ENCODE measurements at regions not wholly inside any gene's neighbourhood (a gene's known extent, or its start where the extent isn't known, plus 50 kb on each side); places are given as distances from the start of the nearest gene placed in this dataset.
A peak's percentile ranks its signal among the peaks of the same experiment; 100 is the strongest.

DNA sequence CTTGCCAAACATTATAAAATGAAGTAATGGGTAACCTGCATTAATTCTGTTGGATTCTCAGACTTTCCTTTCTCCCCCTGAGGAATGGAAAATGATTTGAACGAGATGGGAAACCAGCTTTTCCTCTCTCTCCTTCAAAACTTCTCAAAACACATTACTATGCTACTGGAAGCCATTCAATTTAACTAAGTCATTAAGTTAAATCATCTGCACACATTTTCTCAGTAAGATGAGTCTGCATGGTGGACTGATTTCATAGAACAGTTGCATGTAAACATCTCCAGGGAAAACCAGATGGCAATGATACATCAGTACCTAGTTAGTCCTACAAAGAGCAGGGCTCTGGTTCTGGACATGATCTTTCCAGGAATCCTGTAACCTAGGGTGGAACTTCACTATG lies 59.9 kb downstream of the BMP4 start:
- H3K27ac Mint-ChIP-seq, result no peak overlapping the region
- peaks cover 13% of the 10 kb centered on the region in 2 donors for H3K27me3 Mint-ChIP-seq
- no peak overlapping the region for H3K4me3 Mint-ChIP-seq

DNA sequence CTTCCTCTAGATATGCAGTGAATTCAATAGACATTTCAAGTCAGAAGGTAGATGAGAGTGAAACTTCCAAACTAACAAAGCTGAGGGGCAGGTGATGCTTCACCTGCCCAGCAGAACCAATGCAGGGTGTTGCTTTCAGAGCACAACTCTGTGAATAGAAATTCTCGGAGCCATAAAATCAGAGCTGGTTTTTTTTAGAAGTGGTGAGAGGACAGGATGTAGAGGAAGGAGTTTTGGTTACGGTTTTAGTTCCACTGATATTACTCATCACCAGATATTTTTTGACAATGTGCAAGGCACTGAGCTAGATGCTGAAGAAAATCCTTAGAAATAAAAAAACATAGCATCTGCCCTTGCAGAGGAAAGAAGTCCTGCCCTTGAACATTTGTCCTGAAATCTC lies 62.2 kb downstream of the BMP4 start:
- Mint-ChIP-seq H3K27ac (no peak overlapping the region), H3K36me3 (no peaks in the 10 kb centered on the region), H3K27me3 (peaks cover 8 to 17% of the 10 kb centered on the region in 2 donors), H3K4me1 (peaks cover 2 to 8% of the 10 kb centered on the region in 2 donors), H3K4me3 (no peak overlapping the region), H3K9me3 (no peaks in the 10 kb centered on the region)
- no peak for DNase-seq
- peak; percentile 72 to 84 for ATAC-seq (replicated peaks)

More for the DNA sequence above, 59.9 kb downstream of the BMP4 start:
- H3K4me1 Mint-ChIP-seq, result peaks cover 2 to 8% of the 10 kb centered on the region in 2 donors
- DNase-seq (no peak), ATAC-seq (replicated peaks) (no peak)
- no peaks in the 10 kb centered on the region for H3K36me3 Mint-ChIP-seq
- H3K9me3 Mint-ChIP-seq, result no peaks in the 10 kb centered on the region

DNA sequence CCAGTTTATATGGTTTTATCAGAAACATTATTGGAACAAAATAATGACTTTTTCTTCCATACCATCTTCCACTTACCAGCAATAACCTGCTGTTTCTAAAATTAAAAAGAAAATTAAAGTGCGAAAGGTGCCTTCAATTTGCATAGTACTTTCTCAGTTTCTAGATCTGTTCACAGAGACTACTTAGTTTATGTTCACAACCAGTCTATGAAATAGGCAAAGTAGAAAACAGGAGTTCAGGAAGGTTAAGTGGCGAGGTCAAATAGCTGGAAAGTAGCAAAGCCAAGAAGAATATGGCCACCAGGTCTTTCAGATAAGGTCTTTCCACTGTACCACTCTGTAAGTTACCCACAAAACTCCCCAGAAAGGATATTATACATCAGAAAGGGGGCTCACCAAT lies 63.3 kb downstream of the BMP4 start:
- no peak for DNase-seq
- H3K36me3 Mint-ChIP-seq, result no peaks in the 10 kb centered on the region
- peaks cover 2 to 8% of the 10 kb centered on the region in 2 donors for H3K4me1 Mint-ChIP-seq
- no peak for ATAC-seq (replicated peaks)
- no peak overlapping the region for H3K27ac Mint-ChIP-seq
- H3K27me3 Mint-ChIP-seq, result peaks cover 8 to 13% of the 10 kb centered on the region in 2 donors
- no peaks in the 10 kb centered on the region for H3K9me3 Mint-ChIP-seq
- H3K4me3 Mint-ChIP-seq, result no peak overlapping the region

DNA sequence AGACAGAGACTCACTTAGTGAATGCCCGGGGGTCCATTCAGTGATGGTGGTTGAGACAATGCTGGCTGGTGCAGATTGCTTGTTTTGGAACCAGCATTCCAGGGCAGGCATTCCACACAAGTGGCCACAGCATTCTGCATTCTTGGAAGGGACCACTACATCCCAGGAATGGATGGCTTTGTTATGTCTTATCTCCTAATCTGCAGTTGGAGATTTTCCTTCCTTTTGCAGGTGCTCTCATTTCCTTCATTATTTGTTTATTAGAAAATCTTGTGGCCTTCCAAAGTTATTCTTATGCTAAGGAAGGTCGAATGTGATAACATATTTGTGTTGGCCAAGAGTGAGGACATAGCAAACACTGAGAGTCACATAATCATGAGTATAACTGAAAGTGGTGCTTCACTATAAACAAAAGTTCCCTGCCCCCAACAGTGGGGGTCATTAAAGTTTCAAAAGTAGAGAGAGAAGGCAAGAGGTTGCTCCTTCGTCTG lies 66.0 kb downstream of the BMP4 start:
- Mint-ChIP-seq H3K36me3 (no peaks in the 10 kb centered on the region), H3K27me3 (peaks cover 10 to 12% of the 10 kb centered on the region in 2 donors), H3K27ac (no peak overlapping the region), H3K9me3 (peaks cover 4 to 5% of the 10 kb centered on the region in 2 donors), H3K4me1 (peaks cover 2 to 8% of the 10 kb centered on the region in 2 donors), H3K4me3 (no peak overlapping the region)
- DNase-seq (no peak), ATAC-seq (replicated peaks) (no peak)

DNA sequence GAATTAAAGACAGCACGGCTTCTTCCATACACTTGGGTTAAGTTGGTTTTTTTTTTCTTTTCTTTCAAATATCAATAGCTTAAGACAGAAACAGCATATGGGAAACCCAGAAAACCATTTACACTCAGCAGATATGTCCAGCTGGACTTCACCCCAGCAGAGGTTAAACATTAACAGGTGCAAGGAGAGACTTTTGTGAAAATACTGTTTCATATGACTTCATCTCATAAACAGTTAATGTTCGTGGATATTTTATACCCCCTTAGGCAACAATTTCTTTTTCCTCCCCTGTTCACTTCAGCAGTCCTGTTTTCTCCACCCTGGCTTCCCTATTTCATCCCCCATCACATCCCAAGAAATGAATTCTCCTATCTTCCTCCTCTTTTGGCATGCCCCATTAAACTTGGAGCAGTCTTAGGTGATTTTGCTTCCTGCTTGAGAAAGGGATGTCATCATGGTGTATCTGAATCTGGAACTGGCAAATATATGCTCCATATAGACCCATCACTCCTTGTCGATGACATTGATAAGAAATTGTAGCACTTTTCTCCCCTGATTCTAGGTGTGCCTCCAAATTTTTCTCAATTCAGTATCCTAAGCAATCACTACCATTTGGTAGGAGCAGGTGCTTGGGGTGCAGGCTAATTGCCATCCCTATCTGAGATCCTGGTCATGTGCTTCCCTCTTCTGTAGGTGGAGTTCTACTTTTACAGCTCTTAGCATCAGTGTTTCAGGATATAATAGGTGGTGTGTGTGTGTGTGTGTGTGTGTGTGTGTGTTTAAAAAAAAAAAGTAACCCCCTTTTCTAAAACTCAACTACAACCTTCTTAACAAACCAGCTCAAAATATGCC lies 67.9 kb downstream of the BMP4 start:
- Mint-ChIP-seq H3K27me3 (peaks cover 10 to 11% of the 10 kb centered on the region in 2 donors), H3K36me3 (no peaks in the 10 kb centered on the region), H3K4me1 (no peaks in the 10 kb centered on the region), H3K4me3 (no peak overlapping the region), H3K9me3 (peaks cover 4 to 5% of the 10 kb centered on the region in 2 donors), H3K27ac (no peak overlapping the region)
- ATAC-seq (replicated peaks), result no peak
- no peak for DNase-seq

DNA sequence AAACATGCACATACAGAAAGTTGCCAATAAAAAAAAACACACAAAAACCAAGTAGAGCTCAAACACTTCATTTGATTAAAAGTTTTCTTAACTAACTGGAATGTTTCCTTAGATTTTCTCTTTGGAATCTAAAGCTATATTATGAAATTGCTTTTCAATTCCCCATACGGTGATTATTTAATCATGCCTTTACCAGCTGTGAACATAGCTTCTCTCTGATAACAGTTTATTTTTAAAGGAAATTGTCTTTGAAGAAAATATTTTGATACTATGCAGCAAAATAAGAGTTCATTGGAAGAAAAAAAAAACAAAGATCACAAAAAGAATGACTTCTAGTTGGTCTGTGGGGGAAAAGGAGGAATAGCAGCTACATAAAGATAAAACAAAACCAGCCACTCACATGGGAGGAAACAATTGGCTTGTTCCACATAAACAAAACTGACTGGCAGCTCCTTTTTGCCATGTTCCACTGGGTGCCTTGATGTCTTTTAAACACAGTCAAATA lies 71.4 kb downstream of the BMP4 start:
- DNase-seq (no peak), ATAC-seq (replicated peaks) (no peak)
- peaks cover 10 to 11% of the 10 kb centered on the region in 2 donors for H3K27me3 Mint-ChIP-seq
- no peaks in the 10 kb centered on the region for H3K36me3 Mint-ChIP-seq
- peaks cover 4 to 5% of the 10 kb centered on the region in 2 donors for H3K9me3 Mint-ChIP-seq
- no peaks in the 10 kb centered on the region for H3K4me1 Mint-ChIP-seq
- H3K27ac Mint-ChIP-seq, result no peak overlapping the region
- H3K4me3 Mint-ChIP-seq, result no peak overlapping the region

DNA sequence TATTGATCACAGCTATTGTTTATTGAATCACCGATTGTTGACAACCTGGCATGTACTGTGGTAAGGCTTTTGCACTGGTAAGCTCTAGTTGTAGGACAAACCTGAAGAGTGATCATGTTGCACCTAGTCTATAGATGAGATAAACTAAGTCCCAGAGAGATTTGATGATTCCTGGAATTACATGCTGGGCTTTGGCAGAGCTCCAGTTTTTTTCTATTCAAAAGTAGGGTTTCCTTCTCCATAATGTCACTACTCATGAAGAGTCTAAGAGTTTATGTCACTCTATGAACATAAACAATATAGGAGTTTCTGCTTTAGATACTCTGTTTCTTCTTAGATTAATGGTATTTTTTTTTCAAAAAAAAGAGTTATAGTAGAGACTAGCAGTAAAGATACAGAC lies 72.0 kb downstream of the BMP4 start:
- H3K36me3 Mint-ChIP-seq, result no peaks in the 10 kb centered on the region
- H3K27ac Mint-ChIP-seq, result no peak overlapping the region
- H3K4me3 Mint-ChIP-seq, result no peak overlapping the region

DNA sequence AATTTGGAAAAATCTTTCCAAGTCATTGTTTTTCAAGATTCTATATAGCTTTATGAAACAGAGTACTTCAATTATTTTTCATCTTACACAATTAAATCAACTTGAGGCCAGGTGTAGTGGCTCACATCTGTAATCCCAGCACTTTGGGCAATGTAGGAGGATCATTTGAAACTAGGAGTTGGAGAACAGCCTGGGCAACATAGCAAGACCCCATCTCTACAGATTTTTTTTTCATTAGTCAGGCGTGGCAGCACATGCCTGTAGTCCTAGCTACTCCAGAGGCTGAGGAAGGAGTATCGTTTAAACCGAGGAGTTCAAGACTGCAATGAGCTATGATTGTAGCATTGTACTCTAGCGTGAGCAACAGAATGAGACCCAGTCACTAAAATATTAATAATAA lies 72.9 kb downstream of the BMP4 start:
- H3K4me1 Mint-ChIP-seq, result no peaks in the 10 kb centered on the region
- H3K27ac Mint-ChIP-seq, result no peak overlapping the region
- peaks cover 6 to 10% of the 10 kb centered on the region in 2 donors for H3K27me3 Mint-ChIP-seq
- ATAC-seq (replicated peaks) (no peak), DNase-seq (no peak)
- H3K36me3 Mint-ChIP-seq, result no peaks in the 10 kb centered on the region
- no peak overlapping the region for H3K4me3 Mint-ChIP-seq
- H3K9me3 Mint-ChIP-seq, result peaks cover 4 to 5% of the 10 kb centered on the region in 2 donors

More for the DNA sequence above, 72.0 kb downstream of the BMP4 start:
- H3K9me3 Mint-ChIP-seq, result peaks cover 4 to 5% of the 10 kb centered on the region in 2 donors
- peaks cover 8 to 10% of the 10 kb centered on the region in 2 donors for H3K27me3 Mint-ChIP-seq
- DNase-seq (no peak), ATAC-seq (replicated peaks) (no peak)
- H3K4me1 Mint-ChIP-seq, result no peaks in the 10 kb centered on the region

DNA sequence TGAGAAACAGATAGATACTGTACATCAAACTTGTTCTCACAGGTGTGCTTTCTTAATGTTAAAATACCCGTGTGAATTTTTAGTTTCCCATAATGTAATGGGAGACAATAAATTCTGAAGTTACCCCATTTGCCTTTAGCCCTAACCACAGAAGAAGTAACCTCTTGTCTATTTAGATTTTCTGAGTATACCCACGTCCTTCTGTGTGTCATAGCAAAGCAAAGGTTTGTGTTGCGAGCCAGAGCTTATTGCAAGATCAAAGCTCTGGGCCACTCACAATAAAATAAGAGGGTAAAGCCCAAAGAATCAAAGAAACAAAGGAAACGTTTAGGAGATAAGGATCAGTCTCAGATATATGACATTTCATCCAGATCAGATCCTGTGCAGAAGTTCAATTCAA lies 73.9 kb downstream of the BMP4 start:
- DNase-seq, result no peak
- no peak overlapping the region for H3K4me3 Mint-ChIP-seq
- no peak overlapping the region for H3K27ac Mint-ChIP-seq
- ATAC-seq (replicated peaks), result no peak
- peaks cover 4 to 6% of the 10 kb centered on the region in 2 donors for H3K9me3 Mint-ChIP-seq
- peaks cover 6 to 10% of the 10 kb centered on the region in 2 donors for H3K27me3 Mint-ChIP-seq
- H3K4me1 Mint-ChIP-seq, result no peaks in the 10 kb centered on the region
- no peaks in the 10 kb centered on the region for H3K36me3 Mint-ChIP-seq

DNA sequence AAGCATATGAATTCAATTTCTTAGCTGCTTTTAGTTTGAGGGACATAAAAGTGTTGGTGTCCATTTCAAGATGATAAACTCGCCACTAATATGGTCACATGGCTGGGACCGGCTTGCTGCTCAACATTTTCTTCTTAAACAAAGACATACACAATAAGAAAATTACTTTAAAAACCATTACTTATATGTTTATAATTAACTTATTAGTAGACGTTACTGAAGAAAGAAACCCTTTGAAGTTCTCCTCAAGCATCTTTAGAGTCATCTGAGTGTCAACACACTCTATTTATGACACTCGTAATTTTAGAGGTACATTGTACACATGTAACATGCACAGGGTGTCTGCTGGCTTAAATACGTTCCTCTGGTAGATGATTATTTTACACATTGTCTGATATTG lies 74.7 kb downstream of the BMP4 start:
- Mint-ChIP-seq H3K4me3 (no peak overlapping the region), H3K27me3 (peaks cover 5 to 7% of the 10 kb centered on the region in 2 donors), H3K4me1 (no peaks in the 10 kb centered on the region), H3K36me3 (no peaks in the 10 kb centered on the region), H3K9me3 (peaks cover 4 to 9% of the 10 kb centered on the region in 2 donors), H3K27ac (no peak overlapping the region)
- DNase-seq (no peak), ATAC-seq (replicated peaks) (no peak)

DNA sequence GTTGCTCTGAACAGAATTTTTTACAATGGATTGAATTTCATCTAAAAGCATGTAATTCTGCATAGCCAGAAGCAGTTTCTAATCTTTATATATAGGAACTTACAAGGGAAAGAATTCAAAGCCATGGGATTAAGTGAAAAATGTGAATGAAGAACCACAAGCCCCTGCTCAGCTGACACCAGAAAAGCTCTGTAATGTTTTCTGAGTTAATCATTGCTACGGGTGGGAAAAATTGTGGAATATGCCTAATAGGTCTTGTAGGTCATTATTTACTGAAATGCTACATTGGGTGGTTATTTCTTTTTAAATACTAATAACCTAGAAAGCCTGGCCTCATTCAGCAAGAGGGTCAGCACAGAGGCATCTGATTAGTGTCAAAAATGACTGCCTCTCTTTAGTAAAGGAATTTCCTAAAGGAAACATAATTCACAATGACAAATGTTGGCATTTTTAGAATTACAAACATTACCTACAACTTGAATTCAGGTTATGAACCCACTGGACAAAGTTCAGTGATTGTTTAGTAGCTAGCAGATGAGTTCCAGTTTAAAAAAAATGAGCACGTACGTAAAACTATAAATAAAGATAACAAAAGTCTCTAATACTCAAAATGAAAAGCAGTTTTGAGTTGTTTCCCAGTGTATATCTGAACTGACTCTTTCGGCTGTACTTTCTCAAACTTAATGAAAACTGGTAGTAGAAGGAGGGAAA lies 75.3 kb downstream of the BMP4 start:
- Mint-ChIP-seq H3K9me3 (peaks cover 2 to 5% of the 10 kb centered on the region in 2 donors), H3K27ac (no peak overlapping the region), H3K36me3 (no peaks in the 10 kb centered on the region), H3K27me3 (peaks cover 0 to under 1% of the 10 kb centered on the region in 2 donors), H3K4me3 (no peak overlapping the region), H3K4me1 (no peaks in the 10 kb centered on the region)
- ATAC-seq (replicated peaks) (no peak), DNase-seq (no peak)

DNA sequence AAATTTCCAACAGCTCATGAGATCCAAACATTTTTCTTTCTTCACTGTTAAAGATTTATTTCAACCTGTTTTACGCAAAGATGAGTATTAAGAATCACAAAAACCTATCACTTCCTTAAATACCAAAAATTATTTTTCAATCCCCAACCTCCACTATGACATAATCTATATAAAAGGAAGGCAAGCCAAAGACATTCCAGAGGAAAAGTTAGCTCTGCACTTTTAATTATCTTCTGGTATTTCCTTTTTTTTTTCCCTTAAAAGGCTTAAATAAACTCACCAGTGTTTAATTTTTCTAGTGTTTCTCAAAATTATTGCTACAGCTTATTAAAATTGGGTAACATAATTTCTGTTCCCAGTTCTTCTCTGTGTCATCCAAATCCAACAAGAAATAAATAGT lies 75.9 kb downstream of the BMP4 start:
- Mint-ChIP-seq H3K27ac (no peak overlapping the region), H3K4me1 (no peaks in the 10 kb centered on the region), H3K36me3 (no peaks in the 10 kb centered on the region), H3K27me3 (no peaks in the 10 kb centered on the region), H3K4me3 (no peak overlapping the region), H3K9me3 (peaks cover 2 to 5% of the 10 kb centered on the region in 2 donors)
- no peak for ATAC-seq (replicated peaks)
- no peak for DNase-seq

DNA sequence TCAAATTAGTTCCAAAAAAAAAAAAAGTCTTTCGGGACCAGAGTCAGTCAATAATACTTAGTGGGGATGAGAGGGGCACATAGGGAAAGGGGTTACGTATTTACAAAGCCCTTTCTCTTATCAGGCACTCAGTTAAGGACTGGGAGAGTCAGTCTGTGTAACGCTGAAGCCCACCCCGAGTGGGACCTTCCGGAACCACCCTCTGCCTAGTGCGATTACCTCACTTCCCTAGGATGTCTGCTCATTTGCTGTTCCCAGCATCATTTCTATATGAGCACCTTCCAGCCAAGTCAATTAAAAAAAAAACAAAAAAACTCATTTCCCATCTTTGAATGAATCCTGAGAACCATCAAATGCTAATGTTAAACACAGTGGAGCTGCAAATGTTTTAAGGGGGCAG lies 76.9 kb downstream of the BMP4 start:
- Mint-ChIP-seq H3K27ac (no peak overlapping the region), H3K36me3 (no peaks in the 10 kb centered on the region), H3K4me3 (no peak overlapping the region), H3K4me1 (no peaks in the 10 kb centered on the region), H3K27me3 (no peaks in the 10 kb centered on the region), H3K9me3 (peaks cover 2 to 5% of the 10 kb centered on the region in 2 donors)
- DNase-seq, result no peak
- no peak for ATAC-seq (replicated peaks)

DNA sequence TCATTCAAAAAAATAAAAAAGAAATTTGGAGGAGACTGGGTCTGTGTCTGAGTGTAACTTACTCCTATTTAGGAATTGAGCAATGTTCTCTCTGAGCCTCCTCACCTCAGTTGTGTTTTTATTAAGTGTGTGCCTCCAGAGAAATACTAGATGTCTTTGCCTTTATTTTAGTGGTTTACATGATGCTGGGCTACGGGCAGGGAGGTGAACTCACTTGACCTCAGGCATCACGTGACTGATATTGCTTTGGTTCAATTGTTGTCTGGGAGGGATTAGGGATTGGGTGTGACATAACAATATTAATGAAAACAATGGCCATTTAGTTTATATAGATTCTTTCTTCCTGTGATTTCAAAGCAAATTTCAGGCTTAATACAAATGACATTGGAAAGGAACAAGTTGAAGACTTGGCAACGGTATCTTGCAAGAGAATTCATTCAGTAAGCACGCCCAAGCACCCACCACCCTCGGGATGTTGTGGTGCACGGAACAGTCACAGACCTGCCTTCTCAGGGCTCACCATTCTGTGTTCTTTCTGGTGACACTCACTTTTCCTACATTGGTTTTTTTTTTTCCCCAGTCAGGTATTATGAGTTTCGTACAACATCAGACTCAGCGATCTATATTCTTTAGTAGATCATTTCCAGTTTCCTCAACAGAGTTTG lies 77.5 kb downstream of the BMP4 start:
- Mint-ChIP-seq H3K36me3 (no peaks in the 10 kb centered on the region), H3K4me3 (no peak overlapping the region), H3K4me1 (no peaks in the 10 kb centered on the region), H3K27me3 (no peaks in the 10 kb centered on the region), H3K9me3 (peaks cover 2 to 5% of the 10 kb centered on the region in 2 donors), H3K27ac (no peak overlapping the region)
- DNase-seq (no peak), ATAC-seq (replicated peaks) (no peak)
